HG03457 (cell line): ENCODE measurements at regions not wholly inside any gene's neighbourhood (a gene's known extent, or its start where the extent isn't known, plus 50 kb on each side); places are given as distances from the start of the nearest gene placed in this dataset.

Experiments used
- ATAC-seq: cut with Tn5 transposase; IDR thresholded peaks from one replicate; pipeline ENCODE4 v1.9.1; 2021; ENCODE audit warnings: moderate number of reproducible peaks; ENCODE audit not compliant: unreplicated experiment

GRCh38 chr2:79359419-79359818 lies 153.4 kb upstream of the CTNNA2 start:
- no peak for ATAC-seq

GRCh38 chr2:79355569-79355968 lies 157.3 kb upstream of the CTNNA2 start:
- ATAC-seq: no peak

GRCh38 chr2:79327460-79327859 lies 167.9 kb upstream of the REG3A start:
- no peak for ATAC-seq

- no peak for ATAC-seq
These were observed 161.3 kb upstream of the REG3A start for GRCh38 chr2:79320871-79321270.

GRCh38 chr2:79294994-79295393 lies 135.4 kb upstream of the REG3A start:
- no peak for ATAC-seq

GRCh38 chr2:79292958-79293315 lies 133.4 kb upstream of the REG3A start:
- ATAC-seq: no peak

- no peak for ATAC-seq
These were observed 132.8 kb upstream of the REG3A start for GRCh38 chr2:79292239-79292957.

GRCh38 chr2:79275863-79276262 lies 116.3 kb upstream of the REG3A start:
- no peak for ATAC-seq

GRCh38 chr2:79275197-79275596 lies 115.6 kb upstream of the REG3A start:
- ATAC-seq: no peak

GRCh38 chr2:79272616-79273015 lies 113.1 kb upstream of the REG3A start:
- no peak for ATAC-seq

- ATAC-seq: no peak
These were observed 111.9 kb upstream of the REG3A start for GRCh38 chr2:79271456-79271855.

- ATAC-seq: no peak
These were observed 101.3 kb upstream of the REG3A start for GRCh38 chr2:79260848-79261247.

- ATAC-seq: no peak
These were observed 100.4 kb upstream of the REG3A start for GRCh38 chr2:79259959-79260358.

GRCh38 chr2:79259296-79259695 lies 99.7 kb upstream of the REG3A start:
- no peak for ATAC-seq

- no peak for ATAC-seq
These were observed 93.8 kb upstream of the REG3A start for GRCh38 chr2:79253243-79253774.

GRCh38 chr2:79250656-79251055 lies 91.1 kb upstream of the REG3A start:
- no peak for ATAC-seq

- ATAC-seq: no peak
These were observed 89.2 kb upstream of the REG3A start for GRCh38 chr2:79248776-79249175.

- ATAC-seq: no peak
These were observed 75.6 kb upstream of the REG3A start for GRCh38 chr2:79235135-79235534.

GRCh38 chr2:79223539-79223938 lies 64.0 kb upstream of the REG3A start:
- ATAC-seq: no peak

- ATAC-seq: peak; percentile 57
These were observed 59.9 kb upstream of the REG3A start for GRCh38 chr2:79219383-79219988.

GRCh38 chr2:79210274-79210917 lies 50.8 kb upstream of the REG3A start:
- no peak for ATAC-seq
